D721Med (cell line): ENCODE measurements at regions not wholly inside any gene's neighbourhood (a gene's known extent, or its start where the extent isn't known, plus 50 kb on each side); places are given as distances from the start of the nearest gene placed in this dataset.

Experiments
- DNase-seq: peaks from one replicate; pipeline ENCODE4 v3.0.0; 2011; ENCODE audit warnings: low spot score; ENCODE audit not compliant: insufficient read length
- FAIRE-seq: peaks from 2 replicates; lab custom pipeline; 2011; peaks lifted over from hg19 to GRCh38; lab: Jason Lieb, UNC
- TF ChIP-seq, protein P1 (sequence below): IDR thresholded peaks from 2 replicates; pipeline ENCODE4 v1.5.1; 2012; ENCODE audit warnings: mild to moderate bottlenecking, control low read depth; ENCODE audit not compliant: insufficient read depth; ENCODE audit errors: missing control alignments

GRCh38 chr2:38207168-38207567 lies 131.2 kb upstream of the CYP1B1 start:
- TF ChIP-seq, protein P1, sequence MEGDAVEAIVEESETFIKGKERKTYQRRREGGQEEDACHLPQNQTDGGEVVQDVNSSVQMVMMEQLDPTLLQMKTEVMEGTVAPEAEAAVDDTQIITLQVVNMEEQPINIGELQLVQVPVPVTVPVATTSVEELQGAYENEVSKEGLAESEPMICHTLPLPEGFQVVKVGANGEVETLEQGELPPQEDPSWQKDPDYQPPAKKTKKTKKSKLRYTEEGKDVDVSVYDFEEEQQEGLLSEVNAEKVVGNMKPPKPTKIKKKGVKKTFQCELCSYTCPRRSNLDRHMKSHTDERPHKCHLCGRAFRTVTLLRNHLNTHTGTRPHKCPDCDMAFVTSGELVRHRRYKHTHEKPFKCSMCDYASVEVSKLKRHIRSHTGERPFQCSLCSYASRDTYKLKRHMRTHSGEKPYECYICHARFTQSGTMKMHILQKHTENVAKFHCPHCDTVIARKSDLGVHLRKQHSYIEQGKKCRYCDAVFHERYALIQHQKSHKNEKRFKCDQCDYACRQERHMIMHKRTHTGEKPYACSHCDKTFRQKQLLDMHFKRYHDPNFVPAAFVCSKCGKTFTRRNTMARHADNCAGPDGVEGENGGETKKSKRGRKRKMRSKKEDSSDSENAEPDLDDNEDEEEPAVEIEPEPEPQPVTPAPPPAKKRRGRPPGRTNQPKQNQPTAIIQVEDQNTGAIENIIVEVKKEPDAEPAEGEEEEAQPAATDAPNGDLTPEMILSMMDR = no peak
- DNase-seq (no peak), FAIRE-seq (no peak)

DNA sequence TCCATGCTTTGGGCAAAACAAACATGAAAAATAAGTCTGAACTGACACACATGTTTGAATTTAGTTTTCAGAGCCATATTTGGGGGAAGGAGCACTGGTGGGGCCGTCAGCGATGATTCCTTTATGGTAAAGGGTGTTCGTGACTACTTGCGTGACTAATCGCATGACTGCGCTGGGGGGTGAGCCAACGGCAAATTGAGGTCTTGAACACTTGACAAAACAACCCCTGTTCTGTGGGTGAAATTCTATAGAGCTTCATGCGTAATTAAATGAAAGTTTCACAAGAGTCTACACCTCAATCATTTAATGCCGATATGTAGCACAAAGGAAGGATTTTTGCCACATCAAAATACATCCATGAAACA lies 127.5 kb upstream of the CYP1B1 start:
- no peak for DNase-seq
- FAIRE-seq = no peak

GRCh38 chr2:38202713-38203445 lies 126.9 kb upstream of the CYP1B1 start:
- FAIRE-seq (no peak), DNase-seq (no peak)
- TF ChIP-seq, protein P1 = no peak

More for the DNA sequence above, 127.5 kb upstream of the CYP1B1 start:
- TF ChIP-seq, protein P1 = no peak

GRCh38 chr2:38201784-38202183 lies 125.8 kb upstream of the CYP1B1 start:
- TF ChIP-seq, protein P1 = no peak
- FAIRE-seq (no peak), DNase-seq (no peak)

- DNase-seq = no peak
- TF ChIP-seq, protein P1 = no peak
- FAIRE-seq = no peak
Observed at GRCh38 chr2:38200598-38200997, 124.6 kb upstream of the CYP1B1 start.

DNA sequence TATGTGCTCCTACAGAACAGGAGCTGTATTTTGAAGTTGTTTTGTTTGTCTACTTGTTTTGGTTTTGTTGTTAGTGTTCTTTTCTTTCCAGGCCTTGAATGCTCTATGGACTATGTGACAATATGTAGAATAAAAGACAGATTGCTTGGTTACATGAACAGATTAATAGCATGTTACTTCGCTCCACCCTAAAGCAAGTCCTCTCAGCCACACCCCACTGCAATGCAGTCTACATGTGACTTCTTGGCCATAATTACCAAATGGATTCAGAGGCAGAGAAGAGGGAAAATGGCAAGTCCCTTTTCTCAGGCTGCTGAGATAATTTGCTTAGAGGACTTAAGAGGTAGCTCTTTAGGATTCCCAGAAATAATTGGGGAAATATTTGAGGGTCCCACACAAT lies 123.2 kb upstream of the CYP1B1 start:
- no peak for FAIRE-seq
- no peak for DNase-seq
- TF ChIP-seq, protein P1 = no peak

GRCh38 chr2:38194751-38195150 lies 118.8 kb upstream of the CYP1B1 start:
- FAIRE-seq (no peak), DNase-seq (no peak)
- TF ChIP-seq, protein P1 = no peak
